ENCODE measurements at regions not wholly inside any gene's neighbourhood (a gene's known extent, or its start where the extent isn't known, plus 50 kb on each side); places are given as distances from the start of the nearest gene placed in this dataset.

- ATAC-seq, result no peak
- intact Hi-C loops (cut with micrococcal nuclease), result no loop called here
- H3K27me3 ChIP-seq (ENCODE audit: insufficient read depth, low read length), result no peaks in the 10 kb centered on the region
- peaks cover 0 to 6% of the 10 kb centered on the region in 2 experiments; a peak in 1 of 4 replicates for H3K9me3 ChIP-seq (ENCODE audit: control insufficient read depth in 1 of 2, insufficient read depth in 1 of 2, low read depth in 1 of 2, low read length in 2 of 2)
- RAD21 ChIA-PET (ENCODE audit: low non-redundant PET in 1 of 2, low total read pairs in 2 of 2, uncharacterized antibody in 2 of 2, unreplicated experiment in 2 of 2), result no interaction called here
- no peak overlapping the region for H3K4me3 ChIP-seq (replicated peaks in 1 of 2; ENCODE audit: low read depth in 1 of 2, low read length in 2 of 2)
- H4K20me1 ChIP-seq (ENCODE audit: insufficient read depth), result no peaks in the 10 kb centered on the region
- H3K27ac ChIP-seq (ENCODE audit: low read depth, low read length), result no peak overlapping the region
- no peaks in the 10 kb centered on the region for H3K79me2 ChIP-seq (ENCODE audit: insufficient read depth, low read length)
- H3K9ac ChIP-seq (ENCODE audit: low read length), result no peak overlapping the region
- H2AFZ ChIP-seq (ENCODE audit: low read depth, low read length, poor library complexity, severe bottlenecking), result peak overlapping the region; percentile 77
- H3K4me1 ChIP-seq (ENCODE audit: control insufficient read depth in 1 of 2, insufficient read depth in 2 of 2, low read length in 2 of 2), result peaks cover 0 to 5% of the 10 kb centered on the region in 2 experiments; a peak in 2 of 4 replicates
- H3K9me2 ChIP-seq (ENCODE audit: insufficient read depth), result no peaks in the 10 kb centered on the region; the same call in 1 of the 2 replicates
- no TSS peak for BruUV-seq (replicated peaks)
- CTCF ChIA-PET, result no interaction called here
- DNase-seq (ENCODE audit: low read depth, low spot score), result no peak
- TF ChIP-seq SRF (IDR thresholded peaks at IDR 0.05; ENCODE audit: low read depth) (no peak), ATF3 (IDR thresholded peaks at IDR 0.05) (no peak), ELF1 (IDR thresholded peaks at IDR 0.05; ENCODE audit: borderline replicate concordance, low read depth) (no peak), RAD21 (IDR thresholded peaks at IDR 0.05; ENCODE audit: low read depth) (no peak)
- H3K36me3 ChIP-seq (ENCODE audit: control insufficient read depth in 1 of 2, insufficient read depth in 2 of 2, low read length in 2 of 2), result no peaks in the 10 kb centered on the region
- POLR2A ChIA-PET, result no interaction called here
- H3K4me2 ChIP-seq (ENCODE audit: low read length), result no peak overlapping the region
Measured at GRCh38 chr4:31455612-31456011, 735.4 kb downstream of the PCDH7 start.

- RAD21 ChIA-PET (ENCODE audit: low non-redundant PET in 1 of 2, low total read pairs in 2 of 2, uncharacterized antibody in 2 of 2, unreplicated experiment in 2 of 2), result no interaction called here
- Histone ChIP-seq H3K36me3 (ENCODE audit: control insufficient read depth in 1 of 2, insufficient read depth in 2 of 2, low read length in 2 of 2) (no peaks in the 10 kb centered on the region), H4K20me1 (ENCODE audit: insufficient read depth) (no peaks in the 10 kb centered on the region), H2AFZ (ENCODE audit: low read depth, low read length, poor library complexity, severe bottlenecking) (peak overlapping the region; percentile 79), H3K79me2 (ENCODE audit: insufficient read depth, low read length) (no peaks in the 10 kb centered on the region), H3K9ac (ENCODE audit: low read length) (no peak overlapping the region), H3K4me2 (ENCODE audit: low read length) (no peak overlapping the region), H3K4me3 (replicated peaks in 1 of 2; ENCODE audit: low read depth in 1 of 2, low read length in 2 of 2) (no peak overlapping the region), H3K9me3 (ENCODE audit: control insufficient read depth in 1 of 2, insufficient read depth in 1 of 2, low read depth in 1 of 2, low read length in 2 of 2) (no peaks in the 10 kb centered on the region), H3K27ac (ENCODE audit: low read depth, low read length) (no peak overlapping the region), H3K9me2 (ENCODE audit: insufficient read depth) (no peaks in the 10 kb centered on the region), H3K4me1 (ENCODE audit: control insufficient read depth in 1 of 2, insufficient read depth in 2 of 2, low read length in 2 of 2) (peaks cover 20 to 33% of the 10 kb centered on the region in 2 experiments), H3K27me3 (ENCODE audit: insufficient read depth, low read length) (no peaks in the 10 kb centered on the region)
- ATAC-seq (no peak), DNase-seq (ENCODE audit: low read depth, low spot score) (no peak)
- BruUV-seq (replicated peaks), result no TSS peak
- POLR2A ChIA-PET, result interaction anchor here (1.1 kb wide), 1 partner anchor 13 kb away, joined by 3 read pairs; no protein-coding TSS in a partner anchor
- intact Hi-C loops (cut with micrococcal nuclease), result no loop called here
- TF ChIP-seq TCF7L2 (IDR thresholded peaks at IDR 0.05; ENCODE audit: borderline replicate concordance, extremely low read depth, insufficient read depth, insufficient read length) (no peak), ZBTB33 (IDR thresholded peaks at IDR 0.05; ENCODE audit: extremely low read depth, insufficient replicate concordance, low read length) (no peak), CBX3 (IDR thresholded peaks at IDR 0.05; ENCODE audit: low read depth) (no peak), POLR2AphosphoS5 (IDR thresholded peaks at IDR 0.05; ENCODE audit: low read depth, low read length) (no peak), FOSL1 (IDR thresholded peaks at IDR 0.05; ENCODE audit: low read depth) (no peak)
- CTCF ChIA-PET, result no interaction called here
Measured at GRCh38 chr4:31458813-31459212, 738.6 kb downstream of the PCDH7 start.

Data from HCT116 (cell line).